Suppressor macrophage treated with lipopolysaccharide for 1 hour (primary cell): ENCODE measurements at regions not wholly inside any gene's neighbourhood (a gene's known extent, or its start where the extent isn't known, plus 50 kb on each side); places are given as distances from the start of the nearest gene placed in this dataset.
A peak's percentile ranks its signal among the peaks of the same experiment; 100 is the strongest.

Source experiments
- DNase-seq, 3 donors: peaks; one replicate each; pipeline ENCODE4 v3.0.0-alpha.2; 2020 to 2022

DNA sequence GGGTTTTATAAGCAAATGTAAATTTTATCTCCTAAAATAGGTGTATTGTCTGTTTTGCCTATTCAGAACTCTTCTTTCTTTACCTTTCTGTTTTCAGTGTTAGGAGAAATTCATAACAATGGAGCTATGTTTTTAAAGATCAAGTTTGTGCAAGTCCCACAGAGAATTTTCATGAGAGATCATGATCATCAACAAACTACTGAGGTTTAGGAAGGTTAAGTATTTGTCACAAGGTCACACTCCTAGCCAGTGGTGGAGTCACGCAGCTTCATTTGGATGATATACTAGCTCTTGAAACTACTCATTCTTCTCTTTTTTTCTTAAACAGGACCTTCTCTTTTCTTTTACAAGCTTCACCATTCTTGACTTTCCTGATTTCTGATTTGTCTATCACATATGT, 892.6 kb upstream of the FRG1 start:
- DNase-seq: no peak

DNA sequence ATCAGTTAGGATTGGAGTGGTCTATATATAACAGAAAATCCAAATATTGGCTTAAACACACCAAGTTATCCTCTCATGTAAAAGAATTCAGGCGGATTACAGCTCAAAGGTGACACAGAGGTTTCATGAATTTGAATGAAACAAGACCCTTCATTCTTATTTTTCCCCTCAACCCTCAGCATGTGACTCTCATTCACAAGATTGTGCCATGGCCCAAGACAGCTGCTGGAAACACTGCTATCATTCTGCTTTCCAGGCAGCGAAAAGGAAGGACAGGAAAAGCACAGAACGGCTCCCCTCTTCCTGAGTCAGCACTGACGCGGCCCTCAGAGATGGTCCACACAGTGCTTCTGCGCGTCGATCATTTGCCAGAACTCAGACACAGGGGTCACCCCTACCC, 891.0 kb upstream of the FRG1 start:
- no peak for DNase-seq

DNA sequence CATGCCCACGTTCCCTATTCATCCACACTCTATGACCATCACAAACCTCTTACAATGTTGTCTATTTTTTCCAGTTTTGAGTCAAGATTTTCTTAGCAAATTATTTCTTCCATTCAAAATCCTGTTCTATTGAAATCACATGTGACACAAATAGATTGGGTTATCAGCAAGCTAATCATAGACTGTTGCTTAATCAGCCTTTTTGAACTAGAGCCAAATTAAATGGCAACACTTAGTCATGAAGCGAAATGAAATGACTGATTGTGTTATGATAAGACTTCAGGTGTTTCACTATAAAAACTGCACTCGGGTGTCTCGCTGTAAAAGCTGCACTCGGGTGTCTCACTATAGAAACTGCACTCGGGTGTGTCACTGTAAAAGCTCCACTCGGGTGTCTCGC, 890.0 kb upstream of the FRG1 start:
- no peak for DNase-seq

DNA sequence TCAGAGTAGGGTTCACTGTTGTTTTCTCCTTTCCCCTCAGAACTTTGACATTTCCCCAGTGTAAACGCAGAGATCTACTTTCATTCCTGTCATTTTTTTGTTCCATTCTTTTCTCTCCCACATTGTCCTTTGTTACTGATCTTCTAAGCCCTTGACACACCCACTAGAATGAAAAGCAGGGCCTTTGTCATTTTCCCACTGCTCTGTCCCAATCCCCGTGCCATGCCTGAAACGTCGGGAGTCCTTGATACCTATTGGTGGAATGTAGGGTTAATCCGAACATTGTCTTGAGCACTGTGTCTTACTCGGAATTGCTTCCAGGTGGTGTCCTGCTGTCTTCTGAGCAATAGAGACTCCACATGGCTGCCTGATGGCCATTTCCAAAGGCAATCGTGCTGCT, 887.1 kb upstream of the FRG1 start:
- DNase-seq: no peak

DNA sequence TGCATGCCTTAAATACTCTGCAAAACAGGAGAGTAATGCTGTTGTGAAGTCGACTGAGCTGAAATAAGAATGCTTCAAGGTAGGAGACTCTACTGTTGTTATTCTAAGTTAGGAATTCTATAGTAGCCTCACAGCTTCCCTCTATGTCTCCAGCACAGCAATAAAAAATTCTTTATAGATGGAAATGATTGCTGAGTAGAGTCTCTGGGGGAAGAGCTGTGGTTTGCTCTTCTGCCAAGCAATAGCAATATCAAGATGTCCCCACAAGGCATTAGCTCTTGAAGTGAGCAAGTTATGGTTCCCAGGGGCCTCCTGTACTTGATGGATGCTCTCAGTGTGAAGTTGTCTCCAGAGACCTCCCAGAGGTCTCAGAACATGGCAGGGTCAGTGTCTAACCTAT, 880.6 kb upstream of the FRG1 start:
- no peak for DNase-seq

DNA sequence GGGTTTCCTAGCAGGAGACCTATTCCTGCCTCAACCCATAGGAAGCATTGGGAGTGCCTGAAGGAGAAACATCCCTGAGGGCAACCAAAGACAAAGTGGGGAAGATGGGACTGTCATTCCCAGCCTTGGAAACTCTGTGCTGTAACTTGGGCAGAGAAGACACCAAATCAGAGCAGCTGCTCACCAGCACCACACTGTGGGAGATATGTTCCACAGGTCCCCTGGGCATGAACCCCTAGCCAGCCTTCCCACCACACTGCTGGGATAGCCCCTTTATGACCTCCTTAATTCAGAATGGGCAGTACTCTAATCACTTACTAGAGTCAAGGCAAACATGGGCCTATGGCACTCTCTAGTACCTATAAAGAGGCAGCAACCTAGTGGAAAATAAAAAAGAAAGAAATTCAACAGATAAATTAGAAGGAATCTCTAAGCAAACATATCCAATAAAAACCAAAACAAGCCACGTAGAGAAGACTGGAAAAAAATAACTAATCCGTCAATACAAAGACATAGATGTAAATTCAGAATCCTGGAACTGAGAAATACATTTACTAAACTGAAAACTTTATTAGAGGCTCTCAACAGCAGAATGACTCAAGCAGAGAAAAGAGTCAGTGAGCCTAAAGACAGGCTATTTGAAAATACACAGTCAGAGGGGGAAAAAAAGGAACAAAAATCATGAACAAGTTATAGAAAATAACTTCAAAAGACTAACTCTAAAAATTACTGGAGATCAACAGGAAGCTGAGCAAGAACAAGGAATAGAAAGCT, 878.4 kb upstream of the FRG1 start:
- no peak for DNase-seq

DNA sequence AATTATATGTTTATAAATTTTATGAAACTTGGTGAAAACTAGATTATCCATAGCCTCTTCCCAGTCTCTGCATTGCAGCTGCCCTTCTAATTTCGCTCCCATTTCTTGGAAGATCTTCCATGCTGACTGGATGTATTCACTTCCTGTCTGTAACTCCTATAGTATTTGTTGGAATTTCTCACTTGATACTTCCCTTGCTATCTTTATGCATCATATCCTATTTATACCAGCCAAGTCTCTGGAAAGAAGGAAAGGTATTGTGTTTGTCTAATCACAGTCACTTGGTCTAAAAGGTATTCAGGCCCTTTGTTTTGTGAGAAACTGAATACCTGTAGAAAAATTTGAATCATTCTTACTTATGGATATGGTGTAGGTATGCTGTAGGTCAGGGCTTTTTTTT, 870.9 kb upstream of the FRG1 start:
- no peak for DNase-seq

DNA sequence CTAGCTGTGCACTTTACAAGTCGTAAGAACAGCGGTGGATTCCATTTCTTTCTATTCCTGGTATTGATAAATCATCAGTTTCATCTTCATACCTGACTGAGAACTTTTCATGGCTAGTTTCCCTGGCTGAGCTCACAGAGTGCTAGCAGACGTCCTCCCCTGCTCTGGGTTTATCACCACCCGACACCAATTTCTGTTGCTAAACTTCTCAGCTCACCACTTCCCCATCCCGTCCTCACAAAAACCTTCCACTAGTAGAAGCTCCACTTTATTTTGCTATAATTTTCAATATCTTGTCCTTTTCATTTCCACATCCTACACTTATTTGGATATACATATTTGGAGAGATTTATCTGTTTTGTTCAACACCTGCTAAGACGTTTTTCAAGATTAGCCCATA, 869.4 kb upstream of the FRG1 start:
- DNase-seq: no peak

DNA sequence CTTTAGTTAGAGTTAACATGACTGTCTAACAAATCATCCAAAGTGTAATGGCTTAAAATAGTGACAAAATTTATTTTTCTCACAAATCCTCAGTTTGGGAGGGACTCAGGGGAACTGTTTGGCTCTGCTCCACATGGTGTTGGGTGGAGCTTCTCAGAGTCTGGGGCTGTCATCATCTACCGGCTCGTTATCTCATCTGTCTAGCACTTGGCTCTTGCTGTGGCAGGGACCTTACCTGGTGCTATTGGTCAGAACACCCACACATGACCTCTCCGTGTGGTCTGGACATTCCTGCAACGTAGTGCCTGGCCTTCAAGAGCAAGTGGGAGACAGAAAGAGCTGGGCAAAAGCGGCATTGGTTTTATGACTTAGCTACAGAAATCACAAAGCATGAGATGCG, 866.9 kb upstream of the FRG1 start:
- no peak for DNase-seq

DNA sequence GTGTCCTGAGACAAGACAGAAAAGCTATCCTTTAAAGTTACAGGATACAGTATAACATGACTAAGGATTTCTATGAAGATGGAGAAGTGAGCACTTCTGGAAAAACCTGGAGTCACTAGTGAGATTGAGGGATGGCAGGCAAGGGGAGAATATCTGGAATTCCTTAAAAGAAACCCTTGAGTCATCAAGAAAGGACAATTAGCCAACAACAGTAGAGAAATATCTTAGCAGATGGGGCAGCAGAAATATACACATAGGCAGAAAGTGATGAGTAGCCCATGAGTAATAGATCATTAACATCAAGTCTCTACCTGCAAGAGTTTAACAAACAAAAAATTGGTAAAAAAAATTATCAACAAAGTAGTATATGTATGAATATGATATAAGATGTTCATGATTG, 858.8 kb upstream of the FRG1 start:
- DNase-seq: no peak

DNA sequence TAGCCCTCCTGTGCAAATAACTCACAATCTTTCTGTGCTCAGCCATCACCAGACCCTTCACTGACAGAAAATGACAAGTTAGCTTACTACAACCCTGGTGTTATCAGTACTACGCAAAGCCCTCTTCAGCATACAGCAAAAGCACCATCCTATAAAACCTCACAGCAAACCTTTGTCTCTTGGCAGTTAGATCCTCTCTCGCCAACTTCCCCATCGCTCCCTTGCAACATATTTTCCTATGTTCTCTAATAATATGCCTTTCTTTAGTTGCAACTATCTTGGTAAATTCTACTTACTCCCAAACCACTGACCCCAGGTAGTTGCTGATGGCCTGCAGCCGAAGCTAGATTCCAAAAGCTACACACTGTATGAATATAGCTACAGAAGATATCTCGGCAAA, 856.9 kb upstream of the FRG1 start:
- DNase-seq: no peak

DNA sequence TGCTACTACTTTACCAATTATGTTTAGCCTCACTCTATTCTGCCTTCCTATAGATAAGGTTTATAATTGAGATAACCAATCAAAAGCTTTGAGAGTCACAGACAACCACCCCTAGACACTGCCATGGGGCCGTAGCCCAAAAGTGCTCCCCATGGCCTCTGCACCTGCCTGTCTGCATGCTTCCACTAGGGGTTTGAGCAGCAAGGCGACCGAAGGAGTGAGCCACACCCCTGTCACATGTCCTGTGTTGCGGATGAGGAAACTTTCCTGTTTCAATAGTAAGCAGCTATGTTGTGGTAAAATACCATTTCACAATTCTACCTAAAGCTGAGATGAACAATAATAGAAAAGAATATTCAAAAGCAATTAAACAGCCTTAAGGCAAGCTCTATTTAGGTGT, 856.0 kb upstream of the FRG1 start:
- DNase-seq: no peak

DNA sequence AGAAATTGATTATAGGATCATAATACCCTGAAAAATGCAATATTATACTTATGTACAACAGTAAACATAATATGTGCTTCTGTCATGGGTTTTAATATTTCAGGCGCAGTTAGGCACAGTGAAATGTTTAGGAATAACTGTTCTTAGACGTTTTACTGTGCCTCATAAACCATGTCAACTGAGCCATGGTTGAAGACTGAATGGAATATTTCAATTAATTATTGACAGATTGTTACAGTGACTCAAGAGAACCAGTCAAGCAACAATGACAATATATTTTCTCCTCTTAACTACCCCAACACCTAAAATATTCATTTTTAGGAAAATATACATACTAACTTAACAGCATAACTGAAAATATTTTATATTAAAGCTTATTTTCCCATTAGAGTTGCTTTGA, 852.7 kb upstream of the FRG1 start:
- no peak for DNase-seq

DNA sequence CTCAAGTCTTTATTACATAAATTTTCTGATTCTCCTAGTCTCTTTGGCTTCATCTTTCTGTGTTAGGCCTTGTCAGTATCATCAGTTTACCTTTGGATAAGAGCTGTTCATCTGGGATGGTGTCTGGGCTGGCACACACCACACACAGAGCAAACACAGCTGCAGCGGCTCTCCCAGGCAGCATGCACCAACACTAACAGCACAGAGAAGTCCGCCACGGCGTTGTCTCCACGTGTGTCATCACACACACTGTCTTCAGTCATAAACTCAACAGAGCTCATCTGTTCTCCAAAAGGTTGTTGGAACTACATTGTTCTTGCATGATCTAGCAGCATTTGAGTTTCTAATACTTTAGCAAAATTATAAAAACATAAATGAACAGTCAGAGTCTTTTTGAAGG, 851.9 kb upstream of the FRG1 start:
- DNase-seq: no peak

DNA sequence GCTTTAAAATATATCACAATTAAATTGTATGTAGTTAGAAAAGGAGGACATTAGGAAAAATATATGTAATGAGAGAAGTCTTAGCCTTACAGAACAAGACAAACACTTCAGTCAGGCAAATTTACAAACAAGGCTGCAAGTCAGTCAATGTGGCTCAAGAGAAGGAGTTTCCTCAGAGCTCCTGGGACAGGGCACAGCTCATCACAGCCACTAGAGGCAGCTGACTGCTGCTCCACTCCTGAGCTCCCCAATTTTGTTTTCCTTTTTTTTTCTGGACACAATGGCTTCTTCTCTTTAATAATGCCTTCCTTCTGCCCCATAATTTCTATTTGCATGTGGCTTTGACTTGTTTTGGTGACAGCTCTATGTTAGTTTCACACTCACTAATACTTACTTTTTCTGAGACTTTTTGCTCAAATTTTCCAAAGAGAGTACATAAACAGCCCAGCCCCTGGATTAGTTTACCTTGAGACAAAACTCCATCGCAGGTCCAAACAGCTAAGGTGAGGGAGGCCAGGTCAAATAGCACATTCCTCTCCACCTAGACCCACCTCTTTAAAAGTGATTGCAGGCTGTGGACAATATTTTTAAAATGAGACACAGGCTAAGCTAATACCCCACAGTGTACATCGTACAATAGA, 850.4 kb upstream of the FRG1 start:
- no peak for DNase-seq

DNA sequence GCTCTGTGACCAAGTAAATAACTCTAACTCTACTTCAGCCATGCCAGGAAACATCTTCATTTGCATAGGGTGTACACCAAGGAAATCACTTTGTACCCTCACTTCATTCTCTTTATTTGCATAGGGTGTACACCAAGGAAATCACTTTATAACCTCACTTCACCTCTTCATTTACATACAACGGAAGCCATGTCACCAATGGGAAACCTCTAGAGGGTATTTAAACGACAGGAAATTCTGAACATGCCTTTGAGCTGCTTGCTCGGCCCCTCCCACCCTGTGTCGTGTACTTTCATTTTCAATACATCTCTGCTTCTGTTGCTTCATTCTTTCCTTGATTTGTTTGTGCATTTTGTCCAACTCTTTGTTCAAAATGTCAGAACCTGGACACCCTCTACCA, 848.1 kb upstream of the FRG1 start:
- DNase-seq: no peak

DNA sequence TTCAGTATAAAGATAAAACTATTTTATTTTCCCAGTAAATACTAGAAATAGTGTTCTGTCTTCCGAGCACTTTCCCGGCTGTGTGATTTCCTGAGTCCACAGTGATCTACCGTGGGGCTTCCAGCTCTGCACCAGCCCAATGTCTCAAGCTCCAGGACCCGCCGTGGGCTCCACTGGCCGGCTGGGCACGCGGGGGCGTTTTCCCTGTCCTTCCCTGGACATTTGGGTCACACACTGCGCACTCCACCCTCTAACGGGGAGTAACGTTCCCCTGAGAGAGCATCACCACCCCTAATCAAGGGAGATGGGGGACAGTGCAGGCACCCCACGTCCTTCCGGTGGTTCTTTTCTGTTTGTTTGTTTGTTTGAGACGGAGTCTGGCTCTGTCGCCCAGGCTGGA, 844.6 kb upstream of the FRG1 start:
- DNase-seq: no peak

DNA sequence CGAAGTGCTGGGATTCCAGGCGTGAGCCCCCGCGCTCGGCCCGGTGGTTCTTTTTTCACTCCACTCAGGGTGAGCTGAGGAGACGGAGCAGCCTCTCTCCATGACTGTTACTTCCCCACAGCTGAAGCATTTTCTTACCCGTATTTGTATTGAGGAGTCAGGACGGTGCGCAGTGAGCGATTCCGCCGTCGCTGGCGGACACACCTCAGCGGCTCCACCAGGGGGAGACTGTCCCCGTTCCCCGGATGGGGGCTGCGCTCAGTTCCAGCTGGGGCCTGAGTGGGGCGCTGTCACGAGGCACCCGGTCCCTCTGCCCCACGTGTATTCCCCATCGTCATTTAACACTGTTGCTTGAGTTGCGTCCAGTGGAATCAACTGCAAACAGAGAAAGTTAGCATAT, 844.0 kb upstream of the FRG1 start:
- no peak for DNase-seq

DNA sequence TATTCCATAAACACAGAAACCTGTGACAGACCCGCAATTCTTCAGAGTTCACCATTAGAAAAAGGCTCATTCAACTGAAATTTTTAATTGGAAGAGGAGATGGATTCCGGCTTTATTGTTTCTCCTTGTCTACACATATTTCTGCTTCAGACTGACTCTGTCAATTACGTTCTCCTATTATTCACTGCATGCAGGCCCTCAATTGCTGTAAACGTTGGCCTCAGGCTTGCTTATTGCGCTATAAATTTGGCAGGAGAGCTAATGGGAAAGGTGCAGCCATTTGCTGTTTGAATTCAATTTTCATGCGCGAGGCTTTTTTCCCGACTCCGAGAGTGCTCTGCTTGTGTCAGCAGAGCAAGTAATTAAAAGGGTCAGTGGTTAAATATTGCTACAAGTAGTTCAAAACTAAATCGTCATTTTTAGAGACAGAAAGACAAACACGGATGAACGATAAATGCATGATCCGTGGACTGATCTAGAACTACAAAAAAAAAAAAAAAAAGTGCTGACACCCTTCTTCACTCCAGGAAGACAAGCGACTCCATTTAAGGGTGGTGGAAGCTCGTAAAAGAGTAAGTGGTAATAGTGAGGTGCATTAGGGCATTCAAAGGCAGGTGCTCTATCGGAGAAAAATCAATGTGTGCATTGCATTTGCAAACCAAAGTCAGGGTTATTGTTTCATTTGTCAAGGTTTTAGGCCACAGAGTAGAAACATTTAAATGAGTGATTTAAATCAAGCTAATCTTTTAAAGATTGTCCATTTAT, 841.6 kb upstream of the FRG1 start:
- no peak for DNase-seq

DNA sequence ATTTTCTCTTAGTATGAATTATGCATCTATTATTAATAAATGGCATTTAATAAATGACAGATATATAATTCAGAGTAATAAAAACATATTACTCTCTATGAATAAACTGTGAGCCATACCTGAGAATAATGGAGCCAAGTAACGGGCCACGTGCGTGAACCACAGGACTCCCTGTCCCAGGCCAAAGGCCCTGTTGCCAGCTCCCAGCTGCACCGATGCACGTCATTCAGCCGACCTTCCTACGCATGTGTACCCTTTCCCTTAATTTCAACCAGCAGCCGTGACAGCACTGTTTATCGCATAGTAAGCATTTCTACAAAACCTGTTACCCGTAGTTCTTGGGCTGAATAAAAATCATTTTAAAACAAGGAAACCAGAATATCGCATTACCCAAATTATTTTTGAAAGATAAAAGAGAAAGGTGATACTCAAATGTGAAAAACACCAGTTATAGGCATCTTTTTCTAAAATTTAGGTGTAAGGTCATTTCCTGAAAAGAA, 827.2 kb upstream of the FRG1 start:
- DNase-seq: no peak

DNA sequence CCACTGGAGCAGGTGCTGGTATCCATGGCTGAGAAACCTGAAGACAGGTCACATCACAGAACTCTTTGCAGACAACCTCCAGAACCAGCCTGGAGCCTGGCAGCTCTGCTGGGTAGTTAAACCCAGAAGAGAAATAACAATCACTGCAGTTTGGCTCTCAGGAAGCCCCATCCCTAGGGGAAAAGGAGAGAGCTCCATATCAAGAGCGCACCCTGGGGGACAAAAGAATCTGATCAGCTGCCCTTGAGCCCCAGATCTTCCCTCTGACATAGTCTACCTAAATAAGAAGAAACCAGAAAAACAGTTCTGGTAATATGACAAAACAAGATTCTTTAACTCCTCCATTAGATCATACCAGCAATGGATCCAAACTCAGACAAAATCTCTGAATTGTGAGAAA, 823.2 kb upstream of the FRG1 start:
- no peak for DNase-seq

DNA sequence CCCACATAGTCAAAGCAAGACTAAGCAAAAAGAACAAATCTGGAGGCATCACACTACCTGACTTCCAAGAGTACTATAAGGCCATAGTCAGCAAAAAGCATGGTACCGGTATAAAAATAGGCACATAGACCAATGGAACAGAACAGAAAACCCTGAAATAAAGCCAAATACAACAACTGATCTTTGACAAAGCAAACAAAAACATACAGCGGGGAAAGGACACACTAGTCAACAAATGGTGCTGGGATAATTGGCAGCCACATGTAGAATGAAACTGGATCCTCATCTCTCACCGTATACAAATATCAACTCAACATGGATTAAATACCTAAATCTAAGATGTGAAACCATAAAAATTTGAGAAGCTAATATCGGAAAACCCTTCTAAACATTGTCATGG, 819.3 kb upstream of the FRG1 start:
- DNase-seq: no peak

DNA sequence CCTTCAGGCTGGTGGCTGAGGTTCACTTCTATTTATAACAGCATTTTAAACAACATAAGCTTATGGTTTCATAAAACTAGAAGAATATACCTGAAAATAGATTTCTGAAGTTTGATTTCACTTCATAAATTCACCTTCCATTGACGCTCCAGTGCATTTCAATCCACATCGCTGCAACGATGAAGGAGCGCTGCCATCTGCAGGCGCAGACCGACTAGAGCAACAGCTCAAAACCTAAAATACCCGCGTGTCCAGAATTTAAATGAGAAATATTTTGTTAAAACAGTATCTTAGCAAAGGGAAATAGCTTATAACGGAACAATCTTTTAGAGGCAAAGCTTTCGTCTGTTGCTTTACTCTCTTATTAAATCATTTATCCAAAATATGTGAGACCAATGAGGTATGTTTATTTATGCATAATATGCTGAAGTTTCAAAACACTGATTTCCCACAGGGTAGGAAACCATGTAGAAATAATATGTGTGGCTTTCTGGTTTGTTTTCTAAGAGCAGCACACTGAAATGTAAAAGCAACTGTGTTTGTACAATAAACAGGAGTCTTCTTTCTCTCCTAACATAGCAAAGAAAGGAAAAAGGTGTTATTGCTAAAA, 816.4 kb upstream of the FRG1 start:
- peak in 1 of 3 donors; percentile 1 for DNase-seq

DNA sequence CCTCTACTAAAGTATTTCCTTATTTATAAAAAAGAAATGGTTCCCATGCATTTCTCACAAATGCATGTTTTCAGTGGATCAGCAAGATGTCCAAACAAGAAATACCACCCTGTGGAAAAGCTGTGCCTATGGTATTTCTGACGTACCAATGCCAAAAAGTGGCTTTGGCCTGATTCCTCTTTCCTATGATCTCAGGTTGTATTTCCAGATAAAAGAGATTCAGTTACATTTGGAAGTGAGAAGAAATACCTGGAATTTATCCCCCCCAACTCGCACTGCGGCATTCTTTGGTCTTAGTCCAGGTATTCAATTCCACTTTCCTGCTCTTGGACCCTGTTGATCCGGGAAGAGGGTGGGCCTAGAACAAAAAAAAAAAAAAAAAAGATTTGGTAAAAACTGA, 815.9 kb upstream of the FRG1 start:
- no peak for DNase-seq
